ENCODE measurements at regions not wholly inside any gene's neighbourhood (a gene's known extent, or its start where the extent isn't known, plus 50 kb on each side); places are given as distances from the start of the nearest gene placed in this dataset.

DNA sequence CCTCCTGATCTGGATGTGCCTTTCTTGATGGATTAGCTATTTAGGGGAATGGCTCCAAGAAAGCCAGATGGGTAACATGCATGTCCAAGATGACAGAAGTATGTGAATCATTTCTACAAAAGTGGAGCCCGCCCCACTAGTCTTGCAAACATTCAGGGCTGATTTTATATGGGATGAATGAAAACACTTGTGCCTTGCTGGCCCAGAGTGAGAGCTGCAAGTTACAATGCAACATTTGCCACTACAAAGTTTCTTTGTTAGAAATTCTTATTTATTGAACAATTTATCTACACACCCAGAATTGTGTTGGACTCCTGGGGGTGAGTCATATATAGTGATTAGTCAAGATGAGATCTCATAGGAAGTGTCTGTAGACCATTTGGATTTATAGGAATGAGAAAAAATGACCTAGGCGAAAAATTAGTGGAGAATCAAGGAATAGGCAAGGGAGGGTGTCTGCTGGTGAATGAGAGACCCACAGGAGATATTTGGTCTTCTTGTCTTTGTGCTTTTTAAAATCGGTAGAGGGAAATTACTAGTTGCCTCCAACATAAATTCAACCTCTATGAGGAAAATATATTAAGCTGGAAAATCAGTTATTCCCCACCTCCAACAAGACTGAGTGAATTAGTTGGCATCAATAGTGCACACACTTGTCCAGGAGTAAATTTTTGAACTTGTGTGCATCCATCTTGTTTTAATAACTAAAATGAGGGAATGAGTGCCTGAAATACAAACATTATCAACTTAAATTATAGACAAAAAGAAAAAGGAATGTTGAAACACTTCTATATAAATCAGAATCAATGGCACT, 53.5 kb upstream of the DCBLD2 start:
- H4K20me1 ChIP-seq (ENCODE audit: insufficient read depth, low read length), result no peaks in the 10 kb centered on the region
- no peaks in the 10 kb centered on the region for H3K79me2 ChIP-seq (ENCODE audit: insufficient read depth, low read depth, low read length)
- no peak overlapping the region for H3K27ac ChIP-seq (ENCODE audit: low read depth, low read length, poor library complexity, severe bottlenecking)
- POLR2A ChIA-PET, result interaction anchor here (0.8 kb wide), 1 partner anchor 10 kb away, joined by 4 read pairs; no protein-coding TSS in a partner anchor
- H3K36me3 ChIP-seq (ENCODE audit: insufficient read depth, low read length), result no peaks in the 10 kb centered on the region
- BruUV-seq (replicated peaks), result no TSS peak
- no peaks in the 10 kb centered on the region for H3K9me3 ChIP-seq (ENCODE audit: low read length)
- no peak overlapping the region for H2AFZ ChIP-seq (ENCODE audit: low read length)
- TF ChIP-seq, protein P1, sequence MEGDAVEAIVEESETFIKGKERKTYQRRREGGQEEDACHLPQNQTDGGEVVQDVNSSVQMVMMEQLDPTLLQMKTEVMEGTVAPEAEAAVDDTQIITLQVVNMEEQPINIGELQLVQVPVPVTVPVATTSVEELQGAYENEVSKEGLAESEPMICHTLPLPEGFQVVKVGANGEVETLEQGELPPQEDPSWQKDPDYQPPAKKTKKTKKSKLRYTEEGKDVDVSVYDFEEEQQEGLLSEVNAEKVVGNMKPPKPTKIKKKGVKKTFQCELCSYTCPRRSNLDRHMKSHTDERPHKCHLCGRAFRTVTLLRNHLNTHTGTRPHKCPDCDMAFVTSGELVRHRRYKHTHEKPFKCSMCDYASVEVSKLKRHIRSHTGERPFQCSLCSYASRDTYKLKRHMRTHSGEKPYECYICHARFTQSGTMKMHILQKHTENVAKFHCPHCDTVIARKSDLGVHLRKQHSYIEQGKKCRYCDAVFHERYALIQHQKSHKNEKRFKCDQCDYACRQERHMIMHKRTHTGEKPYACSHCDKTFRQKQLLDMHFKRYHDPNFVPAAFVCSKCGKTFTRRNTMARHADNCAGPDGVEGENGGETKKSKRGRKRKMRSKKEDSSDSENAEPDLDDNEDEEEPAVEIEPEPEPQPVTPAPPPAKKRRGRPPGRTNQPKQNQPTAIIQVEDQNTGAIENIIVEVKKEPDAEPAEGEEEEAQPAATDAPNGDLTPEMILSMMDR (conservative IDR thresholded peaks at IDR 0.05; ENCODE audit: low read length), result no peak
- no peak for TF ChIP-seq EZH2phosphoT487 (IDR thresholded peaks at IDR 0.05; ENCODE audit: borderline replicate concordance, low read depth, low read length)
- no peak overlapping the region for H3K4me2 ChIP-seq (ENCODE audit: low read length)
- CTCF ChIA-PET (ENCODE audit: unreplicated experiment), result no interaction called here
- no peaks in the 10 kb centered on the region for H3K9me2 ChIP-seq (ENCODE audit: insufficient read depth, low read length)
- no peak for DNase-seq (ENCODE audit: low spot score)
- intact Hi-C loops (cut with micrococcal nuclease; ENCODE audit: unreplicated experiment), result no loop called here
- H3K4me1 ChIP-seq (ENCODE audit: insufficient read depth, low read length, poor library complexity, severe bottlenecking), result no peaks in the 10 kb centered on the region
- H3K4me3 ChIP-seq (ENCODE audit: low read depth, low read length, poor library complexity, severe bottlenecking), result no peak overlapping the region

DNA sequence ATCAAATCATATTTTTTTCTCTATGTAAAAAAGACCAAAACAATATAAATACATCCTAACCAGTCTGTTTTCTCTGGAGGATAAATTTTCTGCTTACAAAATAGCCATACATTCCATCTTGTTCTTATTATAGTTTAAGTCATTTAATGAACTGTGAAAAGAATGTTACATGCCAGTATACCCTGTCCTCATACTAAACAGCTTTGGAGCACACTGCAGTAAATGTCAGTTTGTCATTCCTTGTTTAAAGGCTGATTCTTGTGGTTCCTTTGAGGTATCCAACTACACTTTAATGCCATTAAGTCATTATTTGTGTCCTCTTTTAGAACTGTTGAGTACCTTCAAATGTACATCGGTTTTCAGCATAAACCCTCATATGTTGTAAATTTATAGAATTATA, 52.7 kb upstream of the DCBLD2 start:
- no peak for DNase-seq (ENCODE audit: low spot score)
- no peaks in the 10 kb centered on the region for H3K79me2 ChIP-seq (ENCODE audit: insufficient read depth, low read depth, low read length)
- POLR2A ChIA-PET, result interaction anchor here (0.6 kb wide), 1 partner anchor 39 kb away, joined by 3 read pairs; no protein-coding TSS in a partner anchor
- no peaks in the 10 kb centered on the region for H3K9me3 ChIP-seq (ENCODE audit: low read length)
- intact Hi-C loops (cut with micrococcal nuclease; ENCODE audit: unreplicated experiment), result no loop called here
- H4K20me1 ChIP-seq (ENCODE audit: insufficient read depth, low read length), result no peaks in the 10 kb centered on the region
- no TSS peak for BruUV-seq (replicated peaks)
- H3K4me3 ChIP-seq (ENCODE audit: low read depth, low read length, poor library complexity, severe bottlenecking), result no peak overlapping the region
- H3K27ac ChIP-seq (ENCODE audit: low read depth, low read length, poor library complexity, severe bottlenecking), result no peak overlapping the region
- no peaks in the 10 kb centered on the region for H3K36me3 ChIP-seq (ENCODE audit: insufficient read depth, low read length)
- H2AFZ ChIP-seq (ENCODE audit: low read length), result no peak overlapping the region
- no peaks in the 10 kb centered on the region for H3K9me2 ChIP-seq (ENCODE audit: insufficient read depth, low read length)
- H3K4me2 ChIP-seq (ENCODE audit: low read length), result no peak overlapping the region
- CTCF ChIA-PET (ENCODE audit: unreplicated experiment), result no interaction called here
- no peak for TF ChIP-seq EZH2phosphoT487 (IDR thresholded peaks at IDR 0.05; ENCODE audit: borderline replicate concordance, low read depth, low read length)
- TF ChIP-seq, protein P1 (conservative IDR thresholded peaks at IDR 0.05; ENCODE audit: low read length), result no peak
- no peaks in the 10 kb centered on the region for H3K4me1 ChIP-seq (ENCODE audit: insufficient read depth, low read length, poor library complexity, severe bottlenecking)

DNA sequence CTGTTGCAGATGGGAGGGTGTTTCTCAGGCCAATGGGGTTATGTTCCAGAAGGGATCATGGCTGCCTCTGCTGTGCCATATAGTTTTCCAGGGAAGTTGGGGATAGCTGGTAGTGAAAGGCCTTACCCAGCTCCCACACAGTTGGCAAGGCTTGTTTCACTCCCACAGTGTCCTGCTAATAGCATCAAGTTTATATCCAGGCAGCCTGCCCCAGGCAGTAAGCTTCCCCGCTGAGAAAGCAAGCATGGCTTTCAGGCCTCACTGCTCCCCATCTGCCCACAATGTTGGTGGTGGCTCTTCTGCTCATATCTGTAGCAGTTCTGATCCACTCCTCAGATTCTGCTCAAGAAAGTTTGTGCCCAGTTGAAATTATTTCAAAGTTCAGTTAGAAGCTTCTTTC, 50.9 kb upstream of the DCBLD2 start:
- ChIA-PET POLR2A (interaction anchor here (1.3 kb wide), 1 partner anchor 11 kb away, joined by 5 read pairs; no protein-coding TSS in a partner anchor), CTCF (ENCODE audit: unreplicated experiment) (no interaction called here)
- Histone ChIP-seq H3K4me2 (ENCODE audit: low read length) (no peak overlapping the region), H3K9me2 (ENCODE audit: insufficient read depth, low read length) (no peaks in the 10 kb centered on the region), H3K4me3 (ENCODE audit: low read depth, low read length, poor library complexity, severe bottlenecking) (no peak overlapping the region), H2AFZ (ENCODE audit: low read length) (no peak overlapping the region), H3K36me3 (ENCODE audit: insufficient read depth, low read length) (no peaks in the 10 kb centered on the region), H3K27ac (ENCODE audit: low read depth, low read length, poor library complexity, severe bottlenecking) (no peak overlapping the region), H3K79me2 (ENCODE audit: insufficient read depth, low read depth, low read length) (no peaks in the 10 kb centered on the region), H4K20me1 (ENCODE audit: insufficient read depth, low read length) (no peaks in the 10 kb centered on the region), H3K4me1 (ENCODE audit: insufficient read depth, low read length, poor library complexity, severe bottlenecking) (no peaks in the 10 kb centered on the region), H3K9me3 (ENCODE audit: low read length) (no peaks in the 10 kb centered on the region)
- TF ChIP-seq, protein P1 (conservative IDR thresholded peaks at IDR 0.05; ENCODE audit: low read length), result no peak
- no peak for TF ChIP-seq EZH2phosphoT487 (IDR thresholded peaks at IDR 0.05; ENCODE audit: borderline replicate concordance, low read depth, low read length)
- DNase-seq (ENCODE audit: low spot score), result no peak
- intact Hi-C loops (cut with micrococcal nuclease; ENCODE audit: unreplicated experiment), result no loop called here
- BruUV-seq (replicated peaks), result no TSS peak
